ENCODE measurements at regions not wholly inside any gene's neighbourhood (a gene's known extent, or its start where the extent isn't known, plus 50 kb on each side); places are given as distances from the start of the nearest gene placed in this dataset.

GRCh38 chr1:229941831-229942230, 125.2 kb upstream of the GALNT2 start:
- H3K27ac Mint-ChIP-seq (ENCODE audit: unreplicated experiment): no peak overlapping the region
- H3K4me1 Mint-ChIP-seq: no peaks in the 10 kb centered on the region
- H3K36me3 Mint-ChIP-seq (ENCODE audit: low read depth): no peaks in the 10 kb centered on the region
- no peak overlapping the region for H3K4me3 Mint-ChIP-seq
- no peak for TF ChIP-seq CTCF (conservative IDR thresholded peaks at IDR 0.05)
- DNase-seq (ENCODE audit: low read depth, low spot score): no peak
- H3K27me3 Mint-ChIP-seq (ENCODE audit: low read depth): no peaks in the 10 kb centered on the region
- H3K9me3 Mint-ChIP-seq: no peaks in the 10 kb centered on the region

GRCh38 chr1:229942501-229942900, 124.5 kb upstream of the GALNT2 start:
- Mint-ChIP-seq H3K4me1 (no peaks in the 10 kb centered on the region), H3K27me3 (ENCODE audit: low read depth) (no peaks in the 10 kb centered on the region), H3K9me3 (no peaks in the 10 kb centered on the region), H3K27ac (ENCODE audit: unreplicated experiment) (no peak overlapping the region), H3K36me3 (ENCODE audit: low read depth) (no peaks in the 10 kb centered on the region), H3K4me3 (no peak overlapping the region)
- TF ChIP-seq CTCF (conservative IDR thresholded peaks at IDR 0.05): no peak
- no peak for DNase-seq (ENCODE audit: low read depth, low spot score)

- Mint-ChIP-seq H3K4me1 (no peaks in the 10 kb centered on the region), H3K9me3 (no peaks in the 10 kb centered on the region), H3K27me3 (ENCODE audit: low read depth) (no peaks in the 10 kb centered on the region), H3K4me3 (no peak overlapping the region), H3K27ac (ENCODE audit: unreplicated experiment) (no peak overlapping the region), H3K36me3 (ENCODE audit: low read depth) (no peaks in the 10 kb centered on the region)
- DNase-seq (ENCODE audit: low read depth, low spot score): no peak
- TF ChIP-seq CTCF (conservative IDR thresholded peaks at IDR 0.05): no peak
Measured at GRCh38 chr1:229943148-229943714, 123.8 kb upstream of the GALNT2 start.

- no peak for TF ChIP-seq CTCF (conservative IDR thresholded peaks at IDR 0.05)
- no peak overlapping the region for H3K27ac Mint-ChIP-seq (ENCODE audit: unreplicated experiment)
- no peaks in the 10 kb centered on the region for H3K27me3 Mint-ChIP-seq (ENCODE audit: low read depth)
- H3K4me3 Mint-ChIP-seq: no peak overlapping the region
- no peaks in the 10 kb centered on the region for H3K4me1 Mint-ChIP-seq
- no peaks in the 10 kb centered on the region for H3K9me3 Mint-ChIP-seq
- H3K36me3 Mint-ChIP-seq (ENCODE audit: low read depth): no peaks in the 10 kb centered on the region
- DNase-seq (ENCODE audit: low read depth, low spot score): no peak
Measured at GRCh38 chr1:229943988-229944743, 122.9 kb upstream of the GALNT2 start.

- H3K27me3 Mint-ChIP-seq (ENCODE audit: low read depth): no peaks in the 10 kb centered on the region
- no peak overlapping the region for H3K4me3 Mint-ChIP-seq
- no peak overlapping the region for H3K27ac Mint-ChIP-seq (ENCODE audit: unreplicated experiment)
- DNase-seq (ENCODE audit: low read depth, low spot score): no peak
- H3K36me3 Mint-ChIP-seq (ENCODE audit: low read depth): no peaks in the 10 kb centered on the region
- no peak for TF ChIP-seq CTCF (conservative IDR thresholded peaks at IDR 0.05)
- H3K4me1 Mint-ChIP-seq: no peaks in the 10 kb centered on the region
- H3K9me3 Mint-ChIP-seq: no peaks in the 10 kb centered on the region
Measured at GRCh38 chr1:229945795-229946194, 121.2 kb upstream of the GALNT2 start.

Measured in neural crest cell (in vitro differentiated cells).